ENCODE measurements at regions not wholly inside any gene's neighbourhood (a gene's known extent, or its start where the extent isn't known, plus 50 kb on each side); places are given as distances from the start of the nearest gene placed in this dataset.
A peak's percentile ranks its signal among the peaks of the same experiment; 100 is the strongest.

GRCh38 chr6:132052096-132052495 is 100.9 kb upstream of the CCN2 start:
- DNase-seq, result no peak
- Mint-ChIP-seq H3K27me3 (ENCODE audit: insufficient read depth) (no peaks in the 10 kb centered on the region), H3K4me1 (ENCODE audit: low read depth) (peaks cover 50% of the 10 kb centered on the region), H3K36me3 (ENCODE audit: low read depth) (peaks cover 7% of the 10 kb centered on the region), H3K9me3 (peaks cover 6% of the 10 kb centered on the region; the same call in 1 of the 2 replicates), H3K4me3 (no peak overlapping the region), H3K27ac (0 out of 2 replicates have a peak overlapping the region, but pooled peaks have one; percentile 17)
- no peak for TF ChIP-seq CTCF (IDR thresholded peaks at IDR 0.05)

DNA sequence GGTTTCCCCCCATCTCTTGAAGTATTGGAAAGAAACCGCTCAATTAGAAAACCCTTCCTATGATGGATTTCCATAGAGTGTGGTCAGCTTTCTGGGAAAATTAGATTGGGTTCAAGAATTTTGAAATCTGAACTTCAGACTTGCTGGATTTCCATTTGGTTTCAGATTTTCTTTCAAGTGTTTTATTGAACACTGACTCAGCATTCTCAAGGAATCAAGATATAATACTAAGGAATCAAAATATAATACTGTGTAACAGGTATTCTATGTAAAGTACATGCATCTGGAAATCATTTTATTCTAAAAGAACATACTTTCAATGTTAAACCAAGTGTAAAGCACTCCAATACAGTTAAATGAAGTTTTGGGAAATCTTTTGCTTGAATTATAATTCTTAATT is 94.7 kb upstream of the CCN2 start:
- Mint-ChIP-seq H3K27ac (no peak overlapping the region), H3K4me1 (ENCODE audit: low read depth) (peaks cover 19% of the 10 kb centered on the region), H3K4me3 (no peak overlapping the region), H3K36me3 (ENCODE audit: low read depth) (peaks cover 4% of the 10 kb centered on the region), H3K9me3 (peaks cover 6% of the 10 kb centered on the region; the same call in 1 of the 2 replicates), H3K27me3 (ENCODE audit: insufficient read depth) (no peaks in the 10 kb centered on the region; the same call in 1 of the 2 replicates)
- no peak for DNase-seq
- no peak for TF ChIP-seq CTCF (IDR thresholded peaks at IDR 0.05)

- H3K27ac Mint-ChIP-seq, result no peak overlapping the region
Observed at GRCh38 chr6:132043148-132043547, 92.0 kb upstream of the CCN2 start.

GRCh38 chr6:132041706-132042105 is 90.5 kb upstream of the CCN2 start:
- no peak for DNase-seq
- no peak overlapping the region for H3K4me3 Mint-ChIP-seq
- H3K36me3 Mint-ChIP-seq (ENCODE audit: low read depth), result peaks cover 4% of the 10 kb centered on the region
- peaks cover 6% of the 10 kb centered on the region; the same call in 1 of the 2 replicates for H3K9me3 Mint-ChIP-seq
- TF ChIP-seq CTCF (IDR thresholded peaks at IDR 0.05), result no peak
- H3K4me1 Mint-ChIP-seq (ENCODE audit: low read depth), result peaks cover 14% of the 10 kb centered on the region
- no peak overlapping the region for H3K27ac Mint-ChIP-seq
- H3K27me3 Mint-ChIP-seq (ENCODE audit: insufficient read depth), result no peaks in the 10 kb centered on the region; the same call in 1 of the 2 replicates

More at GRCh38 chr6:132043148-132043547, 92.0 kb upstream of the CCN2 start:
- Mint-ChIP-seq H3K9me3 (peaks cover 6% of the 10 kb centered on the region; the same call in 1 of the 2 replicates), H3K36me3 (ENCODE audit: low read depth) (peaks cover 4% of the 10 kb centered on the region), H3K4me3 (no peak overlapping the region), H3K4me1 (ENCODE audit: low read depth) (peaks cover 19% of the 10 kb centered on the region), H3K27me3 (ENCODE audit: insufficient read depth) (no peaks in the 10 kb centered on the region; the same call in 1 of the 2 replicates)
- DNase-seq, result no peak
- TF ChIP-seq CTCF (IDR thresholded peaks at IDR 0.05), result no peak

DNA sequence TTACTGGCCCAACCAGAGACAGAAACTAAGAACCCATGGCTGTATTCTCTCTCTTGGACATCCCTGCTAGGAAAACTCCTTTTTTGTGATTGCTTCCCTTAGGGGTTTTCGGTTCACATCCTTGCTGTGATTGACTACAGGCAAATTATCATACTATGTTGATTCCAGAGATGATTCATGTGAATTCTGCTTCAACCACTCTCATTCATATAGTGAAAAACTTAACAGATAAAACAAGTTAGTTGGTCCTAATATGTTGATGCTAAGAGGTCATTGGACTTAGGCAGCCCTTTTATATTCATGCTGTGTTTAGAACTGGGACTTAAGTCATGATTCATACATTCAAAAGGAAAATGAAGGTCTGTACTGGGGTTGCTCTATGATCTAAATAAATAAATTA is 76.9 kb upstream of the CCN2 start:
- no peak overlapping the region for H3K4me3 Mint-ChIP-seq
- no peaks in the 10 kb centered on the region for H3K36me3 Mint-ChIP-seq (ENCODE audit: low read depth)
- H3K9me3 Mint-ChIP-seq, result no peaks in the 10 kb centered on the region
- no peak for TF ChIP-seq CTCF (IDR thresholded peaks at IDR 0.05)
- peaks cover 5% of the 10 kb centered on the region for H3K4me1 Mint-ChIP-seq (ENCODE audit: low read depth)
- no peak for DNase-seq
- H3K27ac Mint-ChIP-seq, result no peak overlapping the region
- H3K27me3 Mint-ChIP-seq (ENCODE audit: insufficient read depth), result peaks cover 2% of the 10 kb centered on the region; the same call in 1 of the 2 replicates

GRCh38 chr6:132025468-132025867 is 74.3 kb upstream of the CCN2 start:
- Mint-ChIP-seq H3K36me3 (ENCODE audit: low read depth) (no peaks in the 10 kb centered on the region), H3K27me3 (ENCODE audit: insufficient read depth) (peaks cover 2% of the 10 kb centered on the region; the same call in 1 of the 2 replicates), H3K4me1 (ENCODE audit: low read depth) (peaks cover 18% of the 10 kb centered on the region), H3K27ac (no peak overlapping the region), H3K9me3 (no peaks in the 10 kb centered on the region), H3K4me3 (no peak overlapping the region)
- no peak for DNase-seq
- TF ChIP-seq CTCF (IDR thresholded peaks at IDR 0.05), result no peak

All from HFFc6 (cell line).